Left lung (tissue), 4 donors: ENCODE measurements at regions not wholly inside any gene's neighbourhood (a gene's known extent, or its start where the extent isn't known, plus 50 kb on each side); places are given as distances from the start of the nearest gene placed in this dataset.

Source experiments
- ATAC-seq: fragments of 200-7000 bp; cut with Tn5 transposase; one replicate; pipeline ENCODE4 v1.9.1; 2020; ENCODE audit warnings: moderate library complexity
- DNase-seq, 4 donors: peaks; one replicate each; pipeline ENCODE4 v3.0.0-alpha.2; 2013 to 2020
- H3K27ac ChIP-seq, 2 donors: fragments of 200-600 bp; sonication (generic) in 1 of 2; one replicate each; pipeline versions ENCODE4 v1.5.0 to v1.8.0; 2020 to 2021
- H3K27me3 ChIP-seq, 2 donors: fragments of 200-600 bp; sonication (generic) in 1 of 2; one replicate each; pipeline versions ENCODE4 v1.5.0 to v1.8.0; 2020 to 2021
- H3K36me3 ChIP-seq, 2 donors: fragments of 200-600 bp; sonication (generic) in 1 of 2; one replicate each; pipeline versions ENCODE4 v1.5.0 to v1.8.0; 2020 to 2021
- H3K4me1 ChIP-seq, 2 donors: fragments of 200-600 bp; one replicate each; pipeline ENCODE4 v1.8.0; 2021
- H3K4me3 ChIP-seq, 2 donors: fragments of 200-600 bp; sonication (generic) in 1 of 2; one replicate each; pipeline versions ENCODE4 v1.5.0 to v1.8.0; 2020 to 2021; ENCODE audit warnings: mild to moderate bottlenecking in 1 of 2
- H3K9me3 ChIP-seq, 2 donors: fragments of 200-600 bp; sonication (generic) in 1 of 2; one replicate each; pipeline versions ENCODE4 v1.5.0 to v1.8.0; 2020 to 2021
- intact Hi-C, 2 donors: fragments of 100-400 bp; cut with DNase I; formaldehyde crosslinking; loops; one replicate each; pipeline versions ENCODE4 v1.11.2 to v1.14.2; 2022
- TF ChIP-seq, protein P1 (sequence below), 2 donors: fragments of 200-600 bp; sonication (generic) in 1 of 2; IDR thresholded peaks; one replicate each; pipeline versions ENCODE4 v1.5.0 to v1.8.0; 2021; ENCODE audit warnings: antibody characterized with exemption in 2 of 2
- donor health status: DM: no; HTN: yes; CAD: no.
- donor health status: DM: no; HTN: no; CAD: no.

GRCh38 chr3:186471771-186472170, 72.4 kb downstream of the CRYGS start:
- no peak overlapping the region for H3K27ac ChIP-seq
- no peaks in the 10 kb centered on the region for H3K27me3 ChIP-seq
- no peaks in the 10 kb centered on the region for H3K36me3 ChIP-seq
- no peak for DNase-seq
- no peak for ATAC-seq
- H3K9me3 ChIP-seq, result no peaks in the 10 kb centered on the region
- H3K4me3 ChIP-seq, result no peak overlapping the region
- H3K4me1 ChIP-seq, result no peaks in the 10 kb centered on the region
- TF ChIP-seq, protein P1, sequence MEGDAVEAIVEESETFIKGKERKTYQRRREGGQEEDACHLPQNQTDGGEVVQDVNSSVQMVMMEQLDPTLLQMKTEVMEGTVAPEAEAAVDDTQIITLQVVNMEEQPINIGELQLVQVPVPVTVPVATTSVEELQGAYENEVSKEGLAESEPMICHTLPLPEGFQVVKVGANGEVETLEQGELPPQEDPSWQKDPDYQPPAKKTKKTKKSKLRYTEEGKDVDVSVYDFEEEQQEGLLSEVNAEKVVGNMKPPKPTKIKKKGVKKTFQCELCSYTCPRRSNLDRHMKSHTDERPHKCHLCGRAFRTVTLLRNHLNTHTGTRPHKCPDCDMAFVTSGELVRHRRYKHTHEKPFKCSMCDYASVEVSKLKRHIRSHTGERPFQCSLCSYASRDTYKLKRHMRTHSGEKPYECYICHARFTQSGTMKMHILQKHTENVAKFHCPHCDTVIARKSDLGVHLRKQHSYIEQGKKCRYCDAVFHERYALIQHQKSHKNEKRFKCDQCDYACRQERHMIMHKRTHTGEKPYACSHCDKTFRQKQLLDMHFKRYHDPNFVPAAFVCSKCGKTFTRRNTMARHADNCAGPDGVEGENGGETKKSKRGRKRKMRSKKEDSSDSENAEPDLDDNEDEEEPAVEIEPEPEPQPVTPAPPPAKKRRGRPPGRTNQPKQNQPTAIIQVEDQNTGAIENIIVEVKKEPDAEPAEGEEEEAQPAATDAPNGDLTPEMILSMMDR (IDR thresholded peaks at IDR 0.05), result no peak
- intact Hi-C loops, result no loop called here

GRCh38 chr3:186469525-186469924, 74.7 kb downstream of the CRYGS start:
- ATAC-seq (no peak), DNase-seq (no peak)
- H3K9me3 ChIP-seq, result no peaks in the 10 kb centered on the region
- H3K27ac ChIP-seq, result no peak overlapping the region
- no peak overlapping the region for H3K4me3 ChIP-seq
- H3K27me3 ChIP-seq, result no peaks in the 10 kb centered on the region
- TF ChIP-seq, protein P1 (IDR thresholded peaks at IDR 0.05), result no peak
- intact Hi-C loops, result no loop called here
- H3K4me1 ChIP-seq, result no peaks in the 10 kb centered on the region
- H3K36me3 ChIP-seq, result no peaks in the 10 kb centered on the region

- Histone ChIP-seq H3K27me3 (no peaks in the 10 kb centered on the region), H3K4me1 (no peaks in the 10 kb centered on the region), H3K36me3 (no peaks in the 10 kb centered on the region), H3K27ac (no peak overlapping the region), H3K4me3 (no peak overlapping the region), H3K9me3 (no peaks in the 10 kb centered on the region)
- DNase-seq (no peak), ATAC-seq (no peak)
- TF ChIP-seq, protein P1 (IDR thresholded peaks at IDR 0.05), result no peak
- intact Hi-C loops, result no loop called here
Observed at GRCh38 chr3:186467969-186468368, 76.2 kb downstream of the CRYGS start.

GRCh38 chr3:186466391-186466974, 77.7 kb downstream of the CRYGS start:
- ATAC-seq, result no peak
- Histone ChIP-seq H3K9me3 (no peaks in the 10 kb centered on the region), H3K36me3 (no peaks in the 10 kb centered on the region), H3K27me3 (no peaks in the 10 kb centered on the region), H3K4me3 (no peak overlapping the region), H3K27ac (no peak overlapping the region), H3K4me1 (no peaks in the 10 kb centered on the region)
- TF ChIP-seq, protein P1 (IDR thresholded peaks at IDR 0.05), result no peak
- DNase-seq, result no peak
- intact Hi-C loops, result no loop called here

DNA sequence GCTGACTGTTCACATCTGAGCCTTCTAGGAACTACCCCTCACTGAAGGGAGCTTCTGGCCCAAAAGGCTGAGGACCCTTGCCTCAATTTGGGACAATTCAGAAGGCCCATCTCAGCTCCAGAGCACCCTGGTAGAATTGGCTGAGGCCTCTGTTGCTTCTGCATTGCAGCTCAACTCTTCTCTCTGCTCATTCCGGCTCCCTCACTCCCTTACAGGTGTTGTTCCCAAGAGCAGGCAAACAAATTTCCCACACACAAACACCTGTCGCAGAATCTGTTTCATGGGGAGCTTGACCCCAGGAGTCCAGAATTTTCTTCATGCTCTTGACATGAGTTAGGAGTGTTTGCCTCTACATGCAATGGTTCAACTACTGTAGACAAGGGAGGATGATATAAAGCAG, 78.7 kb downstream of the CRYGS start:
- DNase-seq, result no peak

More for the DNA sequence above, 78.7 kb downstream of the CRYGS start:
- Histone ChIP-seq H3K4me3 (no peak overlapping the region), H3K36me3 (no peaks in the 10 kb centered on the region), H3K9me3 (no peaks in the 10 kb centered on the region), H3K27ac (no peak overlapping the region), H3K4me1 (no peaks in the 10 kb centered on the region), H3K27me3 (no peaks in the 10 kb centered on the region)
- intact Hi-C loops, result no loop called here
- TF ChIP-seq, protein P1 (IDR thresholded peaks at IDR 0.05), result no peak
- no peak for ATAC-seq
